H9 (cell line): ENCODE measurements at regions not wholly inside any gene's neighbourhood (a gene's known extent, or its start where the extent isn't known, plus 50 kb on each side); places are given as distances from the start of the nearest gene placed in this dataset.

Experiments
- DNase-seq: peaks from one replicate; pipeline ENCODE4 v3.0.0-alpha.2; 2017
- H2AFZ ChIP-seq: one replicate; pipeline ENCODE4 v1.6.1; 2013; ENCODE audit warnings: mild to moderate bottlenecking, low read length, control low read depth, moderate library complexity
- H2AK5ac ChIP-seq: 2 replicates; pipeline ENCODE4 v1.6.1; 2013; ENCODE audit warnings: low read length, control low read depth, mixed read lengths; ENCODE audit not compliant: insufficient read length
- H2BK120ac ChIP-seq: one replicate; pipeline ENCODE4 v1.6.1; 2013; ENCODE audit warnings: low read depth, mild to moderate bottlenecking, low read length, control low read depth, inconsistent platforms; ENCODE audit not compliant: poor library complexity, severe bottlenecking
- H2BK12ac ChIP-seq: 2 replicates; pipeline ENCODE4 v1.6.1; 2013; ENCODE audit warnings: low read length, control low read depth, mixed read lengths, low read depth; ENCODE audit not compliant: insufficient read length
- H2BK15ac ChIP-seq: 2 replicates; pipeline ENCODE4 v1.6.1; 2013; ENCODE audit warnings: low read depth, low read length, control low read depth
- H2BK20ac ChIP-seq: one replicate; pipeline ENCODE4 v1.6.1; 2013; ENCODE audit warnings: low read depth, mild to moderate bottlenecking, low read length, control low read depth, inconsistent platforms; ENCODE audit not compliant: poor library complexity, severe bottlenecking
- H2BK5ac ChIP-seq: 2 replicates; pipeline ENCODE4 v1.6.1; 2013; ENCODE audit warnings: low read length, control low read depth, mixed read lengths; ENCODE audit not compliant: insufficient read length
- H3K14ac ChIP-seq: 2 replicates; pipeline ENCODE4 v1.6.1; 2013; ENCODE audit warnings: low read length, control low read depth; ENCODE audit not compliant: insufficient read depth
- H3K18ac ChIP-seq: 2 replicates; pipeline ENCODE4 v1.6.1; 2013; ENCODE audit warnings: low read depth, mild to moderate bottlenecking, mixed read lengths, low read length, control low read depth; ENCODE audit not compliant: insufficient read length
- H3K23ac ChIP-seq: 2 replicates; pipeline ENCODE4 v1.6.1; 2013; ENCODE audit warnings: low read length, control low read depth, mixed read lengths, low read depth; ENCODE audit not compliant: insufficient read length
- H3K23me2 ChIP-seq: 2 replicates; pipeline ENCODE4 v1.6.1; 2013; ENCODE audit warnings: low read depth, mild to moderate bottlenecking, mixed read lengths, low read length, control low read depth; ENCODE audit not compliant: insufficient read length, poor library complexity, severe bottlenecking
- H3K27ac ChIP-seq: 2 replicates; pipeline ENCODE4 v1.5.1; 2013; ENCODE audit warnings: low read length, control low read depth, mixed read lengths, low read depth; ENCODE audit not compliant: insufficient read length
- H3K27me3 ChIP-seq: 2 replicates; pipeline ENCODE4 v1.6.1; 2013; ENCODE audit warnings: low read length, control low read depth, inconsistent platforms; ENCODE audit not compliant: insufficient read depth
- H3K4ac ChIP-seq: 2 replicates; pipeline ENCODE4 v1.6.1; 2013; ENCODE audit warnings: low read depth, mild to moderate bottlenecking, control low read depth, inconsistent platforms, low read length, moderate library complexity
- H3K4me1 ChIP-seq: 2 replicates; pipeline ENCODE4 v1.6.1; 2013; ENCODE audit warnings: low read length, control low read depth, inconsistent platforms; ENCODE audit not compliant: insufficient read depth
- H3K4me2 ChIP-seq: 2 replicates; pipeline ENCODE4 v1.6.1; 2013; ENCODE audit warnings: low read length, control low read depth, mixed read lengths; ENCODE audit not compliant: insufficient read length, insufficient read depth
- H3K56ac ChIP-seq: 2 replicates; pipeline ENCODE4 v1.6.1; 2013; ENCODE audit warnings: low read depth, mild to moderate bottlenecking, mixed read lengths, low read length, control low read depth; ENCODE audit not compliant: insufficient read length
- H3K79me1 ChIP-seq: 2 replicates; pipeline ENCODE4 v1.6.1; 2013; ENCODE audit warnings: low read depth, mild to moderate bottlenecking, moderate library complexity, low read length, control low read depth, inconsistent platforms; ENCODE audit not compliant: insufficient read depth, poor library complexity, severe bottlenecking
- H3K79me2 ChIP-seq: 2 replicates; pipeline ENCODE4 v1.6.1; 2013; ENCODE audit warnings: low read length, control low read depth, inconsistent platforms; ENCODE audit not compliant: insufficient read depth
- H3K9ac ChIP-seq: 2 replicates; pipeline ENCODE4 v1.6.1; 2013; ENCODE audit warnings: low read length, control low read depth, mixed read lengths; ENCODE audit not compliant: insufficient read length; ENCODE audit errors: extremely low read depth
- H3K9me3 ChIP-seq: one replicate; pipeline ENCODE4 v1.6.1; 2013; ENCODE audit warnings: low read depth, low read length, inconsistent platforms; ENCODE audit not compliant: control insufficient read depth
- H3T11ph ChIP-seq: one replicate; pipeline ENCODE4 v1.6.1; 2013; ENCODE audit warnings: mild to moderate bottlenecking, low read length, control low read depth, inconsistent platforms
- H4K20me1 ChIP-seq: one replicate; pipeline ENCODE4 v1.6.1; 2013; ENCODE audit not compliant: control insufficient read depth, insufficient read length, insufficient read depth
- H4K5ac ChIP-seq: 2 replicates; pipeline ENCODE4 v1.6.1; 2013; ENCODE audit warnings: low read depth, mild to moderate bottlenecking, mixed read lengths, low read length, control low read depth; ENCODE audit not compliant: insufficient read length
- H4K8ac ChIP-seq: replicated peaks from 2 replicates; pipeline ENCODE4 v1.6.1; 2013; ENCODE audit warnings: low read length, control low read depth, mixed read lengths, low read depth; ENCODE audit not compliant: insufficient read length
- H4K91ac ChIP-seq: 2 replicates; pipeline ENCODE4 v1.6.1; 2013; ENCODE audit warnings: low read depth, mild to moderate bottlenecking, moderate library complexity, mixed read lengths, low read length, control low read depth; ENCODE audit not compliant: insufficient read length
- H3K27ac Mint-ChIP-seq, 3 experiments: 2 replicates in 2 of 3; 3 replicates in 1 of 3; pipeline ENCODE4 v1.8.0; 2020 to 2021; ENCODE audit warnings: mixed read lengths in 3 of 3, mild to moderate bottlenecking in 1 of 3, moderate library complexity in 1 of 3
- H3K27me3 Mint-ChIP-seq: 2 replicates; pipeline ENCODE4 v1.8.0; 2021; ENCODE audit warnings: low read depth, mild to moderate bottlenecking, moderate library complexity, mixed read lengths
- H3K36me3 Mint-ChIP-seq, 3 experiments: 2 replicates in 2 of 3; 3 replicates in 1 of 3; pipeline ENCODE4 v1.8.0; 2020 to 2021; ENCODE audit warnings: low read depth in 3 of 3, mixed read lengths in 3 of 3; ENCODE audit not compliant: insufficient read depth in 1 of 3
- H3K4me1 Mint-ChIP-seq, 2 experiments: 2 replicates each; pipeline ENCODE4 v1.8.0; 2020; ENCODE audit warnings: mixed read lengths in 2 of 2
- H3K4me3 Mint-ChIP-seq, 2 experiments: 2 replicates in 1 of 2; 3 replicates in 1 of 2; pipeline ENCODE4 v1.8.0; 2020 to 2021; ENCODE audit warnings: mild to moderate bottlenecking in 2 of 2, mixed read lengths in 2 of 2, moderate library complexity in 1 of 2
- H3K9me3 Mint-ChIP-seq, 2 experiments: 2 replicates in 1 of 2; 3 replicates in 1 of 2; pipeline ENCODE4 v1.8.0; 2020; ENCODE audit warnings: mild to moderate bottlenecking in 2 of 2, mixed read lengths in 2 of 2, moderate library complexity in 1 of 2
- CTCF ChIP-seq: fragments of 200-600 bp; sonication (generic); conservative IDR thresholded peaks from 3 replicates; pipeline ENCODE4 v1.8.0; 2021; ENCODE audit warnings: antibody characterized with exemption, mild to moderate bottlenecking
- WGBS: extraction: QIAGEN DNeasy Blood & Tissue Kit; methylation state at CpG from one replicate; pipeline ENCODE4 v1.1.7; 2013; ENCODE audit warnings: missing lambda C conversion rate, low lambda C conversion rate, mixed read lengths; ENCODE audit not compliant: insufficient read length; ENCODE audit errors: extremely low coverage; 5-methylcytosine and 5-hydroxymethylcytosine counted together

GRCh38 chr20:24043294-24043693 is 54.7 kb upstream of the GGTLC1 start:
- Mint-ChIP-seq H3K4me1 (no peaks in the 10 kb centered on the region), H3K27ac (no peak overlapping the region; a peak in 1 of 7 replicates), H3K36me3 (no peaks in the 10 kb centered on the region), H3K9me3 (no peaks in the 10 kb centered on the region), H3K4me3 (no peak overlapping the region), H3K27me3 (no peaks in the 10 kb centered on the region)
- WGBS, result no CpG with 5 or more reads among the region's 1 CpG
- Histone ChIP-seq H3K4ac (no peak overlapping the region), H2AK5ac (no peak overlapping the region), H4K91ac (no peak overlapping the region), H3K14ac (no peak overlapping the region), H4K20me1 (no peaks in the 10 kb centered on the region), H4K8ac (no peak overlapping the region), H3K4me1 (no peaks in the 10 kb centered on the region), H4K5ac (no peak overlapping the region), H3K56ac (no peak overlapping the region), H2AFZ (no peak overlapping the region), H3K23ac (no peak overlapping the region), H3K79me2 (no peaks in the 10 kb centered on the region), H3T11ph (no peak overlapping the region), H3K4me2 (no peak overlapping the region), H2BK120ac (no peak overlapping the region), H3K27ac (no peak overlapping the region), H2BK12ac (no peak overlapping the region), H3K9me3 (no peaks in the 10 kb centered on the region), H2BK5ac (no peak overlapping the region), H3K9ac (no peak overlapping the region), H3K23me2 (no peaks in the 10 kb centered on the region), H3K18ac (no peak overlapping the region), H3K79me1 (no peaks in the 10 kb centered on the region), H2BK20ac (no peak overlapping the region), H2BK15ac (no peak overlapping the region), H3K27me3 (no peaks in the 10 kb centered on the region)
- TF ChIP-seq CTCF, result no peak
- DNase-seq, result no peak
